Natural killer cell (primary cell): ENCODE measurements at regions not wholly inside any gene's neighbourhood (a gene's known extent, or its start where the extent isn't known, plus 50 kb on each side); places are given as distances from the start of the nearest gene placed in this dataset.
"Not testable (repeated sequence)": the region's sequence is repeated elsewhere in the genome, so short reads cannot be mapped to it uniquely, and the experiment has no call there.

Experiments
- ATAC-seq, 3 donors: fragments of 150-1000 bp in 2 of 3; fragments of 200-7000 bp in 1 of 3; cut with Tn5 transposase; 1 replicate in 1 of 3; 2 replicates in 2 of 3; pipeline ENCODE4 v1.10.0; 2021; ENCODE audit warnings: mild to moderate bottlenecking in 2 of 3, moderate library complexity in 2 of 3
- DNase-seq, 2 donors: peaks; one replicate each; pipeline versions ENCODE4 v3.0.0 to v3.0.0-alpha.2; 2013 to 2021; ENCODE audit warnings: mixed read lengths in 1 of 2
- H3K27ac ChIP-seq: one replicate; pipeline ENCODE4 v1.5.1; 2013; ENCODE audit warnings: mild to moderate bottlenecking, low read length
- H3K27me3 ChIP-seq: one replicate; pipeline ENCODE4 v1.6.1; 2013; ENCODE audit warnings: low read length; ENCODE audit not compliant: control insufficient read depth, insufficient read depth
- H3K36me3 ChIP-seq: one replicate; pipeline ENCODE4 v1.6.1; 2013; ENCODE audit warnings: low read length; ENCODE audit not compliant: control insufficient read depth, insufficient read depth
- H3K4me1 ChIP-seq: one replicate; pipeline ENCODE4 v1.6.1; 2013; ENCODE audit warnings: low read length; ENCODE audit not compliant: control insufficient read depth, insufficient read depth
- H3K4me3 ChIP-seq: one replicate; pipeline ENCODE4 v1.5.1; 2013; ENCODE audit warnings: low read length
- H3K9me3 ChIP-seq: one replicate; pipeline ENCODE4 v1.6.1; 2013; ENCODE audit warnings: low read length; ENCODE audit not compliant: control insufficient read depth, insufficient read depth
- H3K27ac Mint-ChIP-seq, 2 donors: one replicate each; pipeline ENCODE4 v1.8.0; 2022; ENCODE audit warnings: mild to moderate bottlenecking in 2 of 2, mixed read lengths in 2 of 2, moderate library complexity in 1 of 2
- H3K27me3 Mint-ChIP-seq, 2 donors: one replicate each; pipeline ENCODE4 v1.8.0; 2022; ENCODE audit warnings: low read depth in 2 of 2, mixed read lengths in 2 of 2
- H3K36me3 Mint-ChIP-seq: one replicate; pipeline ENCODE4 v1.8.0; 2022; ENCODE audit warnings: mixed read lengths
- H3K4me1 Mint-ChIP-seq, 2 donors: one replicate each; pipeline ENCODE4 v1.8.0; 2022; ENCODE audit warnings: mixed read lengths in 2 of 2
- H3K4me3 Mint-ChIP-seq: one replicate; pipeline ENCODE4 v1.8.0; 2022; ENCODE audit warnings: mild to moderate bottlenecking, moderate library complexity, mixed read lengths
- H3K9me3 Mint-ChIP-seq, 2 donors: one replicate each; pipeline ENCODE4 v1.8.0; 2022; ENCODE audit warnings: mixed read lengths in 2 of 2
- WGBS: methylation state at CpG from one replicate; pipeline ENCODE4 v1.1.7; 2013; ENCODE audit warnings: missing lambda C conversion rate; ENCODE audit not compliant: insufficient coverage; 5-methylcytosine and 5-hydroxymethylcytosine counted together
- intact Hi-C: fragments of 100-400 bp; cut with micrococcal nuclease; formaldehyde crosslinking; loops from one replicate; pipeline ENCODE4 v1.14.2; 2022

GRCh38 chr15:20095699-20096303 lies 445.8 kb downstream of the GOLGA6L6 start:
- H3K27ac Mint-ChIP-seq, H3K27me3 Mint-ChIP-seq, H3K9me3 Mint-ChIP-seq, H3K9me3 ChIP-seq, H3K4me3 ChIP-seq, DNase-seq, H3K4me1 ChIP-seq, H3K27me3 ChIP-seq, intact Hi-C loops, ATAC-seq, H3K36me3 ChIP-seq, H3K27ac ChIP-seq, H3K36me3 Mint-ChIP-seq, H3K4me1 Mint-ChIP-seq, H3K4me3 Mint-ChIP-seq: not testable (repeated sequence)
- WGBS, result 78% methylated on average over 2 of the region's 6 CpGs

GRCh38 chr15:20089541-20089940 lies 452.1 kb downstream of the GOLGA6L6 start:
- H3K36me3 ChIP-seq, H3K4me3 Mint-ChIP-seq, H3K4me1 ChIP-seq, H3K9me3 Mint-ChIP-seq, H3K9me3 ChIP-seq, H3K4me1 Mint-ChIP-seq, DNase-seq, H3K36me3 Mint-ChIP-seq, ATAC-seq, H3K4me3 ChIP-seq, H3K27ac Mint-ChIP-seq, H3K27me3 ChIP-seq, H3K27ac ChIP-seq, intact Hi-C loops, H3K27me3 Mint-ChIP-seq: not testable (repeated sequence)
- 89% methylated on average over 2 of the region's 4 CpGs for WGBS

- H3K36me3 Mint-ChIP-seq, H3K27ac Mint-ChIP-seq, H3K4me3 Mint-ChIP-seq, H3K9me3 ChIP-seq, H3K36me3 ChIP-seq, H3K9me3 Mint-ChIP-seq, DNase-seq, H3K27ac ChIP-seq, intact Hi-C loops, H3K4me3 ChIP-seq, ATAC-seq, H3K4me1 Mint-ChIP-seq, H3K27me3 ChIP-seq, H3K4me1 ChIP-seq, H3K27me3 Mint-ChIP-seq: not testable (repeated sequence)
- no CpG with 5 or more reads among the region's 6 CpGs for whole genome bisulfite sequencing
Measured at GRCh38 chr15:20084026-20084425, 457.6 kb downstream of the GOLGA6L6 start.

- H3K36me3 Mint-ChIP-seq, H3K27me3 Mint-ChIP-seq, H3K4me1 ChIP-seq, H3K9me3 ChIP-seq, DNase-seq, intact Hi-C loops, H3K27ac Mint-ChIP-seq, H3K27me3 ChIP-seq, H3K27ac ChIP-seq, H3K4me3 Mint-ChIP-seq, H3K9me3 Mint-ChIP-seq, H3K4me3 ChIP-seq, H3K4me1 Mint-ChIP-seq, H3K36me3 ChIP-seq: not testable (repeated sequence)
- ATAC-seq, result peak in 1 of 3 donors; percentile 22
- WGBS, result 97% methylated on average over 15 of the region's 35 CpGs
Measured at GRCh38 chr15:20074082-20074481, 467.5 kb downstream of the GOLGA6L6 start.

- no CpG with 5 or more reads among the region's 5 CpGs for WGBS
- DNase-seq, H3K4me3 Mint-ChIP-seq, H3K27me3 ChIP-seq, H3K36me3 Mint-ChIP-seq, H3K27ac Mint-ChIP-seq, H3K9me3 Mint-ChIP-seq, H3K27ac ChIP-seq, H3K4me1 ChIP-seq, H3K4me3 ChIP-seq, H3K4me1 Mint-ChIP-seq, H3K9me3 ChIP-seq, ATAC-seq, H3K27me3 Mint-ChIP-seq, intact Hi-C loops, H3K36me3 ChIP-seq: not testable (repeated sequence)
Measured at GRCh38 chr15:20069043-20069442, 472.6 kb downstream of the GOLGA6L6 start.

- H3K9me3 Mint-ChIP-seq, H3K4me3 Mint-ChIP-seq, ATAC-seq, DNase-seq, H3K27ac Mint-ChIP-seq, H3K27ac ChIP-seq, H3K27me3 Mint-ChIP-seq, H3K9me3 ChIP-seq, H3K36me3 Mint-ChIP-seq, intact Hi-C loops, H3K27me3 ChIP-seq, H3K4me3 ChIP-seq, H3K4me1 Mint-ChIP-seq, H3K36me3 ChIP-seq, H3K4me1 ChIP-seq: not testable (repeated sequence)
- WGBS, result 53% methylated on average over 2 of the region's 5 CpGs
Measured at GRCh38 chr15:20066173-20066572, 475.4 kb downstream of the GOLGA6L6 start.

GRCh38 chr15:20065508-20065907 lies 476.1 kb downstream of the GOLGA6L6 start:
- H3K4me3 Mint-ChIP-seq, H3K4me1 ChIP-seq, H3K4me1 Mint-ChIP-seq, H3K27ac Mint-ChIP-seq, H3K27ac ChIP-seq, intact Hi-C loops, H3K27me3 Mint-ChIP-seq, H3K27me3 ChIP-seq, H3K36me3 Mint-ChIP-seq, DNase-seq, H3K9me3 Mint-ChIP-seq, H3K36me3 ChIP-seq, ATAC-seq, H3K9me3 ChIP-seq, H3K4me3 ChIP-seq: not testable (repeated sequence)
- 90% methylated on average over 6 of the region's 10 CpGs for WGBS

- H3K4me1 Mint-ChIP-seq, H3K4me1 ChIP-seq, H3K9me3 Mint-ChIP-seq, H3K36me3 Mint-ChIP-seq, H3K9me3 ChIP-seq, ATAC-seq, H3K36me3 ChIP-seq, intact Hi-C loops, H3K4me3 Mint-ChIP-seq, H3K27me3 ChIP-seq, H3K27ac ChIP-seq, H3K27me3 Mint-ChIP-seq, H3K4me3 ChIP-seq, H3K27ac Mint-ChIP-seq, DNase-seq: not testable (repeated sequence)
- WGBS, result 71% methylated on average over 6 of the region's 7 CpGs
Measured at GRCh38 chr15:20063167-20063566, 478.4 kb downstream of the GOLGA6L6 start.
